NCI-H2196 treated with DMSO at 0.1 percent for 48 hours (cell line): ENCODE measurements at regions not wholly inside any gene's neighbourhood (a gene's known extent, or its start where the extent isn't known, plus 50 kb on each side); places are given as distances from the start of the nearest gene placed in this dataset.

Source experiments
- DNase-seq: peaks from one replicate; lab custom pipeline; 2025; ENCODE audit not compliant: unreplicated experiment; lab: John Stamatoyannopoulos, UW

GRCh38 chr18:40524881-40525280 lies 1430.2 kb upstream of the PIK3C3 start:
- DNase-seq = no peak

GRCh38 chr18:40523287-40523686 lies 1431.7 kb upstream of the PIK3C3 start:
- DNase-seq = no peak

GRCh38 chr18:40501026-40501425 lies 1454.0 kb upstream of the PIK3C3 start:
- DNase-seq = no peak

- no peak for DNase-seq
Measured at GRCh38 chr18:40494603-40495002, 1460.4 kb upstream of the PIK3C3 start.

- no peak for DNase-seq
Measured at GRCh38 chr18:40493316-40493715, 1461.7 kb upstream of the PIK3C3 start.

GRCh38 chr18:40489301-40489700 lies 1465.7 kb upstream of the PIK3C3 start:
- no peak for DNase-seq

- no peak for DNase-seq
Measured at GRCh38 chr18:40485318-40485717, 1469.7 kb upstream of the PIK3C3 start.

GRCh38 chr18:40473221-40474029 lies 1481.6 kb upstream of the PIK3C3 start:
- no peak for DNase-seq

GRCh38 chr18:40470723-40471122 lies 1484.3 kb upstream of the PIK3C3 start:
- no peak for DNase-seq

GRCh38 chr18:40469851-40470250 lies 1485.2 kb upstream of the PIK3C3 start:
- no peak for DNase-seq

- no peak for DNase-seq
Measured at GRCh38 chr18:40469316-40469715, 1485.7 kb upstream of the PIK3C3 start.

GRCh38 chr18:40464032-40464431 lies 1491.0 kb upstream of the PIK3C3 start:
- DNase-seq = no peak

- no peak for DNase-seq
Measured at GRCh38 chr18:40453903-40454302, 1501.1 kb upstream of the PIK3C3 start.

GRCh38 chr18:40452599-40452998 lies 1502.4 kb upstream of the PIK3C3 start:
- DNase-seq = no peak

- DNase-seq = no peak
Measured at GRCh38 chr18:40450751-40451150, 1504.3 kb upstream of the PIK3C3 start.

- DNase-seq = no peak
Measured at GRCh38 chr18:40447820-40448219, 1507.2 kb upstream of the PIK3C3 start.

GRCh38 chr18:40440088-40440487 lies 1514.9 kb upstream of the PIK3C3 start:
- no peak for DNase-seq

GRCh38 chr18:40437517-40437916 lies 1517.5 kb upstream of the PIK3C3 start:
- no peak for DNase-seq

- DNase-seq = no peak
Measured at GRCh38 chr18:40431071-40431985, 1523.7 kb upstream of the PIK3C3 start.

- no peak for DNase-seq
Measured at GRCh38 chr18:40423291-40423690, 1531.7 kb upstream of the PIK3C3 start.

GRCh38 chr18:40420675-40421074 lies 1534.4 kb upstream of the PIK3C3 start:
- no peak for DNase-seq

GRCh38 chr18:40417501-40417900 lies 1537.5 kb upstream of the PIK3C3 start:
- DNase-seq = no peak
